ENCODE measurements at regions not wholly inside any gene's neighbourhood (a gene's known extent, or its start where the extent isn't known, plus 50 kb on each side); places are given as distances from the start of the nearest gene placed in this dataset.
A peak's percentile ranks its signal among the peaks of the same experiment; 100 is the strongest.

DNA sequence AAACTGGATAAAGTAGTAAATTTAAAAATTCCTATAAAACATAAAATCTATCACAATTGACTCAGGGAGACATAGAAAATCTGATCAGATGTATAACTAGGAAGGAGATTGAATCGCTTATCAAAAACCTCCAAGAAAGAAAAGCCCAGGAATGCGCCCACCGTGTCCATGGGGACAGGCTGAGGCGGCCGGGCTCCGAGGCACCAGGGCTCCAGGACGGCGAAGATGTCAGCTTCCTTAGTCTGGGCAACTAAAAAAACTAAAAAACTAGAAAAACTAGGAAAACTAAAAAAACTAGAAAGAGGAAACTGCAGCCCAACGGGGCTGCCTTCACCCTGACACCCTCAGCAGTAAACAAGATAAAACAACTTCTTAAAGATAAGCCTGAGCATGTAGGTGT, 229.0 kb upstream of the RAB4A start:
- H3K36me3 ChIP-seq = no peaks in the 10 kb centered on the region
- H3K27me3 ChIP-seq = no peaks in the 10 kb centered on the region
- TF ChIP-seq, protein P1, sequence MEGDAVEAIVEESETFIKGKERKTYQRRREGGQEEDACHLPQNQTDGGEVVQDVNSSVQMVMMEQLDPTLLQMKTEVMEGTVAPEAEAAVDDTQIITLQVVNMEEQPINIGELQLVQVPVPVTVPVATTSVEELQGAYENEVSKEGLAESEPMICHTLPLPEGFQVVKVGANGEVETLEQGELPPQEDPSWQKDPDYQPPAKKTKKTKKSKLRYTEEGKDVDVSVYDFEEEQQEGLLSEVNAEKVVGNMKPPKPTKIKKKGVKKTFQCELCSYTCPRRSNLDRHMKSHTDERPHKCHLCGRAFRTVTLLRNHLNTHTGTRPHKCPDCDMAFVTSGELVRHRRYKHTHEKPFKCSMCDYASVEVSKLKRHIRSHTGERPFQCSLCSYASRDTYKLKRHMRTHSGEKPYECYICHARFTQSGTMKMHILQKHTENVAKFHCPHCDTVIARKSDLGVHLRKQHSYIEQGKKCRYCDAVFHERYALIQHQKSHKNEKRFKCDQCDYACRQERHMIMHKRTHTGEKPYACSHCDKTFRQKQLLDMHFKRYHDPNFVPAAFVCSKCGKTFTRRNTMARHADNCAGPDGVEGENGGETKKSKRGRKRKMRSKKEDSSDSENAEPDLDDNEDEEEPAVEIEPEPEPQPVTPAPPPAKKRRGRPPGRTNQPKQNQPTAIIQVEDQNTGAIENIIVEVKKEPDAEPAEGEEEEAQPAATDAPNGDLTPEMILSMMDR (IDR thresholded peaks at IDR 0.05) = no peak
- no peaks in the 10 kb centered on the region for H3K9me3 ChIP-seq
- intact Hi-C loops (cut with DNase I) = no loop called here
- no peaks in the 10 kb centered on the region for H3K4me1 ChIP-seq
- H3K27ac ChIP-seq = no peak overlapping the region
- no peak overlapping the region for H3K4me3 ChIP-seq
- no peak for DNase-seq
- no peak for ATAC-seq

DNA sequence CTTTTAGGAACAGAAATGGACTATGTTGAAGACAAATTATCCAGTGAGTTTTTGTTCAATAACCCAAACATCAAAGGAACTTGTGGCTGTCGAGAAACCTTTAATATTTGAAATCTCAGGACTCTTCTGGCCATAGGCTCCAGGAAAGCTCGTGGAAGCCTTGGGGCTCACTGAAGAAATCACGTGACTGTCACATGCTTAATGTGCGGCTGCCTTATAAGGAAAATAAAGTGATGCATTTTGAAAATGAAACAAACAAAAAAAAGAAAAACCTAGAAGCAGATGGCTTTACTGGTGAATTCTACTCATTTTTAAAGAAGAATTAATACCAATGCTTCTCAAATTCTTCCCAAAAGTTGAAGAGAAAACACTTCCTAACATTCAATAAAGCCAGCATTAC, 228.4 kb upstream of the RAB4A start:
- Histone ChIP-seq H3K27me3 (no peaks in the 10 kb centered on the region), H3K4me3 (no peak overlapping the region), H3K9me3 (no peaks in the 10 kb centered on the region), H3K4me1 (no peaks in the 10 kb centered on the region), H3K27ac (no peak overlapping the region), H3K36me3 (no peaks in the 10 kb centered on the region)
- ATAC-seq (no peak), DNase-seq (no peak)
- TF ChIP-seq, protein P1 (IDR thresholded peaks at IDR 0.05) = no peak
- intact Hi-C loops (cut with DNase I) = no loop called here

DNA sequence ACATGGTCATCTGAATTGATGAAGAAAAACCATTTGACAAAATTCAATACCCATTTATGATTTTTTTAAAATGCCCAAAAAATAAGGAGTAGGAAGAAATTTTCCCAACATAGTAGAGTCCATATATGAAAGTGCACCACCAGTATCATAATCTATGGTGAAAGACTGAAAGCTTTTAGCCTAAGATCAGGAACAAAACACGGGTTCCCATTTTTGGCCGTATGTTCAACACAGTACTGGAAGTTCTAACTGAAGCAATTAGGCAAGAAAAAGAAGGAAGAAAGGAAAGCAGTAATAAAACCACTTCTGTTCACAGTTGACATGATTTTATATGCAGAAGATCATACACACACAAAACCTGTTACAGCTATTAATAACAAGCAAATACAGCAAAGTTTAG, 227.8 kb upstream of the RAB4A start:
- no peak overlapping the region for H3K27ac ChIP-seq
- intact Hi-C loops (cut with DNase I) = no loop called here
- peak; percentile 63 for ATAC-seq

DNA sequence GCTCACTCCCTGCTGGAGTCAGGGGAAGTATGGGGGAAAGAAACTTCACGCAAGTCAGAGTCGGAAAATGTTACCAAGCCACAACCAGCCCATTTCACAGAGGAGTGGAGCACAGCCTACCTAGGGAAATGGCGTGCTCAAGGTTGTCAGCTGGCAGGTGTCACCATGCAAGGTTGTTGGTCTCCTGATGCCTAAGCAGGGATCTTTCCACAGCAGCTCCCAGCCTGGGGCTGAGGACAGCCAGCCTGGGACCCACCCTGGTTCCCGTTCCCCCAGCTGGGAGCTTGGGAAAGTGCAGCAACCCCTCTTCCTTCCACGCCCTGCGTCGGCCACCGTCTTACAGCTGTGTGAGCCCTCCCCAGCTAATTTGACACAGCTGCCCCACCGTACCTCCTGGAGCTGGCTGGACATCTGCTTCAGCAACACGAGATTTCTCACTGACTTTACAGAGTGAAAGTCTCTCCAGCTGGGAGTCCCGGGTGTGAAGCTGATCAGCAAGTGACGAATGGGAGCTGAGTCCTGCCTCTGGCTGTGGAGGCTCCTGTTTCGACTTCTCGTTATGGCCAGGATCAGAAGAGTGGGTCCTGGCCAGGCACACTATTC, 224.6 kb upstream of the RAB4A start:
- DNase-seq (no peak), ATAC-seq (no peak)
- Histone ChIP-seq H3K27me3 (no peaks in the 10 kb centered on the region), H3K9me3 (no peaks in the 10 kb centered on the region), H3K27ac (no peak overlapping the region), H3K4me3 (no peak overlapping the region), H3K36me3 (no peaks in the 10 kb centered on the region), H3K4me1 (no peaks in the 10 kb centered on the region)
- intact Hi-C loops (cut with DNase I) = no loop called here
- TF ChIP-seq, protein P1 (IDR thresholded peaks at IDR 0.05) = no peak

More for the DNA sequence above, 227.8 kb upstream of the RAB4A start:
- H3K9me3 ChIP-seq = no peaks in the 10 kb centered on the region
- DNase-seq = no peak
- no peaks in the 10 kb centered on the region for H3K36me3 ChIP-seq
- H3K27me3 ChIP-seq = no peaks in the 10 kb centered on the region
- H3K4me1 ChIP-seq = no peaks in the 10 kb centered on the region
- TF ChIP-seq, protein P1 (IDR thresholded peaks at IDR 0.05) = no peak
- H3K4me3 ChIP-seq = no peak overlapping the region

DNA sequence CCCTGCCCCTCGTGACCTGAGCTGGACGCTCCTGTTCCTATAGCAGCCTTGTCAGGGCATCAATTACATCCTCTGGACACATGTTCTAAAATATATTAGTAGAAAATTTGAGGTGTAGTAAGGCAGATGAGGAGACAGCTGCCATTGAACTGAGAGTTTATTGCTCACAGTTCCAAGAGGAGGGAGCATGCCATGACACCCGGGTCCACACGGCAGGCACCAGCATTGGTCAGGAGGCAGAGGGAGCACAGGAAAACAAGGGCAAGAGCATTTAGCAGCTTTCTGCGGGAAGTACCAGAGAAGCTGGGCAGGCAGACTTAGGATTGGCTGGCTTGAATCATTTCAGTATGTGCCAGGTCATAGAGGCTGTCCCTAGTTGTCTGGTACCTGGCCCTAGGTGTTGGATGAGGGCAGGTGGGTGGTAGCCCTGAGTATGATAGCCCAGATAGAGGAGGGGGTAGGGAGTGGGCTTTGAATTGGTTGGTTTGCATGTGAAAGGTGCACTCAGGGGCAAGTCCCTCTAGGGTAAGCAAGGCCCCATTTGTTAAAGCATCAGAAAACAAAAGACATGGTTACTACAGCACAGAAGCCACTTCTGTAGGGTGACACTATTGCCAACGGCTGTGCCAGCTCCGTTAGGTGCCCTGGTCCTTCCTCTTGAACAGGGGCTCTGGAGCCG, 223.6 kb upstream of the RAB4A start:
- TF ChIP-seq, protein P1 (IDR thresholded peaks at IDR 0.05) = no peak
- Histone ChIP-seq H3K4me1 (no peaks in the 10 kb centered on the region), H3K4me3 (no peak overlapping the region), H3K27me3 (no peaks in the 10 kb centered on the region), H3K27ac (no peak overlapping the region), H3K9me3 (no peaks in the 10 kb centered on the region), H3K36me3 (no peaks in the 10 kb centered on the region)
- intact Hi-C loops (cut with DNase I) = no loop called here
- DNase-seq (no peak), ATAC-seq (no peak)

Data from upper lobe of right lung (tissue), 1 donor.